NCI-H345 (cell line): ENCODE measurements at regions not wholly inside any gene's neighbourhood (a gene's known extent, or its start where the extent isn't known, plus 50 kb on each side); places are given as distances from the start of the nearest gene placed in this dataset.
"Not testable (repeated sequence)": the region's sequence is repeated elsewhere in the genome, so short reads cannot be mapped to it uniquely, and the experiment has no call there.

Source experiments
- DNase-seq: peaks from one replicate; lab custom pipeline; 2025; lab: John Stamatoyannopoulos, UW

GRCh38 chr12:34097213-34097612, 74.9 kb downstream of the ALG10 start:
- no peak for DNase-seq

DNA sequence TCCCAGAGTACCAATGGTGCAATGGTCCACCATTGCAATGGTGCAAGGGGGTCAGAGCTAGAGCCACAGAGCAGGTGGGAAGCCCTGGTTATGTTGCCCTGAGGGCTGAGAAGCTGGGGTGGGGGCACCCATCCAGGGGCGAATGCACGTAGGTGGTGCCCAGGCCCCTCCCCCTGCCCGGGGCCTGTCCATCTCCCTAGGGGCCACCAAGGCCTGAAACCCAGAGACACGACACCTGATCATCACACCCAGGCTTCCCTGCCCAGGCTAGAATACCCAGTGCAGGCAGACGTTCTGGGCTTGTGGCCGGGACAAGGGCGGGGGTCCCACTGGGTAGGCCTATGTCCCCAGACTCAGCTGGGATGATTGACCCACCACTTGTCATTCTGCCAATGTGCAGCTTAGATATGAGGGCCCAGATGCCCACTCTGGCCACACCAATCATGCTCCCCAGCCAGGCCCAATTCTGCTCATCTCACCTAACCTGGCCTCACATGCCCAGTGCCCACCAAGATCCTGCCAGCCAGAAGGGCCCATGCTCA, 83.2 kb downstream of the ALG10 start:
- DNase-seq: no peak

- no peak for DNase-seq
Observed at GRCh38 chr12:34106172-34106571, 83.9 kb downstream of the ALG10 start.

- no peak for DNase-seq
Observed at GRCh38 chr12:34107016-34107415, 84.7 kb downstream of the ALG10 start.

DNA sequence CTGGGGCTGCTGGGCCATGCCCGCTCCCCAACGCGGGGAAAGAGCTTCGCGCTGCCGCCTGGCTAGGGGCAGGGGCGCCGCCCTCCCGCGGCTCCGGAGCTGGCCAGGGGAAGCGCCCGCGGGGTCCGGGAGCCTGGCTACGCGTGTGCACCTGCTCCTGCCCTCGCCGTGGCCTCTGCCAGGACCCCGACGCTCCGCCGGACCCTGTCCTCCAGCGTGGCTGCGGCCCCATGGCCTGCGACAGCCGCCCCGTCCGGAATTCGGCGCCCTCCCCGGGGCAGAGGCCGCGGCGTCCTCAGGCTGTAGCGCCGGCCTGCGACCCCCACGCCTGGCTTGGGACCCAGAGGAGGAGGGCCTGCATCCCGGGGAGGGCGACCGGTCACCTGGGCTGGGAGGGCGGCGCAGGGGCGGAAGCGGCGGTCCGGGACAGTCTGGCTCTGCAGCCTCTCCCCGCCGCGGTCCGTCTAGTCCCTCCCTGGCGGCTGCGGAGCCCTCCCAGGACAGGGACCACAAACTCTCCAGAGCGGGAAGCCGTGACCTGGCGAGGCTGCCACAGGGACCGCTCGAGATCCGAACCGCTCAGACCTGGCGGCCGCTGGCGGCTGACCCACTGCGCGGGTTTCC, 85.6 kb downstream of the ALG10 start:
- DNase-seq: no peak

DNA sequence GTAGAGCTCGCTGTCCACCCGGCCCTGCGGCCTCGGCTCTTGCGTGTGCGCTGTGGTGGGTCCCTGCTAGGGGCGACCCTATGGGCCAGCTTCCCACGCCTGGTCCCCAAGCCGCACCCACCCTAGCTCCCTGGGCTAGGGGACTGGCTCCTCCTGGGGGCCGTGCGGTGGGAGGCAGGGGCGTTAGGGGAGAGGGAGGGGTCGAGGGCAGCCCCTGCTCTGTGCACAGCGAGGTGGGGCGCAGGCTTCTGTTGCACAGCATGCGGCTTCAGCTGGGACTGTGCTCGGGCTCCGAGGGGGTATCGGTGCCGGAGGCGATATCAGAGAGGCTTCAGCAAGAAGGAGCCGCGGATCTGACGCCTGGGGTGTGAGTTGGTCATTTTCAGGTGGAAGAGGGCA, 86.1 kb downstream of the ALG10 start:
- no peak for DNase-seq

DNA sequence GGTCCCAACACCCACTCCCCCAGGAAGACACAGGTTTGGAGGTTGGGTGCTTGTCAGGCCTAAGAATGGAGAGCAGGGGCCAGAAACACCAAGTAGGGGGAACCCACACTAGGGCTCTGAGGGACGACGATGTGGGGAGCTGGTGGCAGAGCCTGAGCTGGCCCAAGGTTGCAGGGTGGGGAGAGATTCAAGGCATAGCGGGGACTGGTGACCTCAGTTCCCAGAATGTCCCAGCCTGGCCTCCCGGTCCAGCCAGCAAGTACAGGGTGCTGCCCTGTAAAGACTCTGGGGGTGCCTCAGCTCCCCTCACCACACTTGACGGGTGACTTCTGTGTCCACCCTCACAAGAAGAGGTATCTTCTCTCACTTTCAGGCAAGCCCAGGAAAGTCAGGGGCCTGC, 86.7 kb downstream of the ALG10 start:
- no peak for DNase-seq

DNA sequence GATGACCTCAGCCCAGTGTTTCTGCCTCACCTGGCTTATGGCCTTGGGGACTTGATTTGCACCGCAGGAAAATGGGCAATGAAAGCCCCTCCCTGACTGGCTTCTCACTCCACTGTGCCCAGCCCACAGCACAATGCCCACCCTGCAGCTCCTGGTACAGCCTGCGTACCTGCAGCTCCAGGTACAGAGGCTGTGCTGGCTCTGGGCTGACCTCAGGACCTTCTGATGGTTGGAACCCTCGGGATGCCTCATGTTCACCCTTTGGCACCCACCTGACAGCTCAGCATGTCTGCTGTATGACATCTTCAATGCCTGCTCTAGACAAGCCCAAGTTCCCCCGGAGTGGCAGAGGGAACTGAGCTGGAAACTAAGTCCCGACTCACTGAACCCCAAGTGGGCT, 87.1 kb downstream of the ALG10 start:
- DNase-seq: no peak

DNA sequence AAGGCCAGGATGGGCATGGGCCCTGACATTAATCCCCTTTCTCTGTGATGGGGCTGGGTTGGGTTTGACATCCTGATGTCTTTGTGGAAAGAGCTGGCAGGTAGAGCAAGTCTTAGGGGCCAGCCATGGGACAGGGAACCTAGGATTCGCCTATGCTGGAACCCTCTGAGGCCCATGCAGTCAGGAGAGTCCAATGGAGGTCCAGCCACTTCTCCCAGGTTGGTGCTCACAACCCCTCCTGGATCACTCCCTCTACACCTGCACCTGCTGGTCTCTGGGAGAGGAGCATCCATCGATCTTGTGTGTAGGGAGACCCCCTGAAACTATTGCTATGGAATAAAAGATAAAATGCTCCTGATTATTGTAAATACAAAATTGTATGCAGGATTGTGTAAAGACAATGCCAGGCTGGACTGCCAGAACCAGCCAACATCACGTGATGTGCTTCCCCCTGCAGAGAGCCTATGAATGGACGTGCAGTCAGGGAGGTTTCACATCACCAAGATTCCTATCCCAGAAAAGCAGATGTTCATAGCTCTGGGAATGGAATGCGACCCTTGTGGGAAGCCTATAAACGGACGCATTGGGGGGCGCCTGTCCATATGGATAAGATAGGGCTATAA, 87.7 kb downstream of the ALG10 start:
- DNase-seq: not testable (repeated sequence)

DNA sequence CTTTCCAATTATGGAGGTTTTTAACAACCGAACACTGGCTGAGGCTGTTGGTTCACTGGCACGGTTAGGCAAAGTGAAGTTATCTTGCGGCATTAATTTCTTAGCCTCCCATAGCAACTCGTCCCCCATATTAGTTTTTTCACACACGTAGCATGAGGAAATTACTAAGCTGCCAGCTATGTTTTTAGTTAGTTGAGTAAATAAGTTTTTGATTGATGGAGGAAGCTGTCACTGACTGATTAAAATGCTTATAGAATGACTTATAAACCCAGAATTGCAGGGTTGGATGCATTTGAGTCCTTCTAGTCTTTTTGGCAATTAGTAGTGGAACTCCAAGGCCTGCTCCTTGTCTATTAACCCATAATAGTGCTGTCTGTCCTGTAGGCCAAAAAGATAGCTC, 97.1 kb downstream of the ALG10 start:
- DNase-seq: no peak

- no peak for DNase-seq
Observed at GRCh38 chr12:34121360-34121759, 99.1 kb downstream of the ALG10 start.

DNA sequence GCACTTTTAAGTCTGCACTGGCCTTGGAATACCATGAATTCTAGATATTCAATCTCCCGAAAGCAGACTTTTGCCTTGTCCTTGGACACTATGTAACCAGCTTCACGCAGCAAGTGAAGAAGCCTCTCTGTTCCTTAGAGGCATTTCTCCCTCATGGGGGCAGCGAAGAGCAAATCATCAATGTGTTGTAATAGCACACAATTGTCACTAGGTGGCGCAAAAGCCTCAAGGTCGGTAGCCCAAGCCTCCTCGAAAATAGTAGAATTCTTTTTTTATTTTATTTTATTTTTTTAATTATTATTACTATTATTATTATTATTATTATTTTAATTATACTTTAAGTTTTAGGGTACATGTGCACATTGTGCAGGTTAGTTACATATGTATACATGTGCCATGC, 100.8 kb downstream of the ALG10 start:
- peak; percentile 67 for DNase-seq

DNA sequence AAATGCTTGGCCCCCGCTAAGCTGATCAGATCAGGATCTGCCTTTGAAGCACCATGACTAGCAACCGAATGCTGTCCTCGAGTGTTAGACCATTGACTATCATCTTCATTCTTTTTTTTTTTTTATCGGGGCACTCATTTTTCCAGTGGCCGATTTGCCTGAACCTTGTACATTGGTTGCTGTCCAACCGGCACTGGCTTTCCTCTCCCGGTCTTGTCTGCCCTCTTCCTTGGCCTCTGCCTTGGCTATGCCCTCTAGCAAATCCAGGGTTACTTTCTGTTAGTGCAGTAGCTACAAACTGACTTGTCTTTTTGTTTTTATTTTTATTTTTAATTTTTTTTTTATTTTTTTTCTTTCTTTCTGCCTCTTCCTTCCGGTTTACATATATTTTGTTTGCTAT, 102.3 kb downstream of the ALG10 start:
- DNase-seq: no peak

DNA sequence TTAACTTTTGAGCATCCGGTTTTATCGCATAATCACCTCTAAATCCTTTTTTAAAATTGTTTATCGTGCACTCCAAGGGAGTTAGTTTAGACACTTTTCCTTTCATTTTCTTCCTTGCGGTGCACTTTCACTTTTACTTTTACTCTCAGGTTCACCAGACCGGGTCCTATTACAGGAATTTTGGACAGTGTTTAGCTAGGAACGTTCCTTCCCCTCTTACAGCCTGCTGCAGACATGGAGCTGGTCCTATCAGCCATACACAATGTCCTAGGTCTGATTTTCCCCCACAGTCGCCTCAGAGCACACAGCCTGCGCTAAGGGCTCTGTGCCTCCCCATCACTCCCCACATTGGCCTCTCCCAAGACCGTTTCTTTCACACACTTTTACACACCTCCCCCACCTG, 103.9 kb downstream of the ALG10 start:
- DNase-seq: no peak

DNA sequence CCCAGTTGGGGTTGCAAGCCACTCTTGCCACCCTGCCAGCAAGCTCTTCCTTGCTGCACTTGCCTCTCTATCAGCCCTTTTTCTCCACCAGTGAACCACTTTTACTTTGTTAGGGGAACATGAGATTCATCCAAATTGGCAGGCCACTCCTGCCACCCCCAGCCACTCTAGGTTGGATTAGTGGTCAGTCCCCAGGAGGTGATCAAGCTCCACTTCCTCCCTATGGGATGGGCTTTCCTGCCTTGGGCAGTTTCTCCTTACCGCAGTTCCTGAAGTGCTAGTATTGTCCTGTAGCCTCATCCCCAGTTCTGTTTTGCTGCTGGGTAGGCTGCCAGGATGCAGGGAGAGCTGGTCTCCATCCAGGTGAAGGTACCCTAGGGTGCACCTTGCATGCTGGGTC, 104.5 kb downstream of the ALG10 start:
- no peak for DNase-seq

DNA sequence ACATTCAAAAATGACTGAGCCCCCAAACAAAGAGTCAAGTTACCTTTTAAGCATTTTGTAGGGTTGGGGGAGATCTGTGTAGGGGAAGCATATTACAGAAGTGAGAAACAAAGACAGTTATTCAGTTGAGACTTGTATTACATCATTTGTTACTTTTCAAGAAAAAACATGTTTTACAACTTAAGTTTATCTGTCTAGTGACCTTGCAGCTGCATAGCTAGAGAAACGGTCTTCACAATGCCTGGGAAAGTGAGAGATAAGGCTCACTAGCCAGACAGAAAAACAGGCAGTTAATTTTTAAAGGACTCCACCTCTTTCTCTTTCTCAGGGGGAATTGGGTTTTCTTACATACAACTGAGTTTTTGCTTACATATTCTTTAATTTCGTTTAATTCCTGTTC, 105.1 kb downstream of the ALG10 start:
- not testable (repeated sequence) for DNase-seq

DNA sequence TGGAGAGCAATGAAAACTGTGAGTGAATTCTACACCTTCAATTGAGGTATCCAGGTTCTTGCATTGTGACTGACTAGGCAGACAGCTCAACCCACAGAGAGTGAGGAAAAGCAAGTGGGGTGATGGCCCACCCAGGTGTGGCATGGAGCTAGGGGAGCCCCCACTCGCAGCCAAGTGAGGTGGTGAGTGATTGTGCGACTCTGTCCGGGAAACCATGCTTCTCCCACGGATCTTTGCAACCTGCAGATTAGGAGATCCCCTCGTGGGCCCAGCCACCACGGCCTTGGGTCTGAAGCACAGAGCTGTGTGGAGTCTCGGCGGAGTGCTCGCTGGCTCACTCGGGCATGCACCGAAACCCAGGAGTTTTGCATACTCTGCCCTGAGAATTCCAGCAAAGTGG, 120.1 kb downstream of the ALG10 start:
- DNase-seq: no peak

DNA sequence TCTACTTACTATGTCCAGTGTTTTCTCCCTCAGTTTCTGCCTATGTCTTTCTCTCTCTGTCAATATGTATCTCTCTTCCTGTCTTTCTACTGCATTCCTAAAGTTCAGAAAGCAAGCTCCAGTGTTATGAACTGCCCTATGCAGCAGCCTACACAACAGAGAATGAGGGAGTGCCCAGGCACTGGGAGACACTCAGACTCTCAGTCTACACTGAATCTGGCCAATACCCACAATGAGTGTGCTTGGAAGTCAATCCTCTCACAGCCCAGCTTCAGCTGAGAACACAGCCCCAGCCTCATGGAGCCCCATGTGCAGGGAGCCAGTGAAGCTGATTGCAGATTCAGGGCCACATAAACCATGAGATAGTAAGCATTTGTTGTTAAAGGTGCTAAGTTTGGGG, 128.7 kb downstream of the ALG10 start:
- DNase-seq: no peak

GRCh38 chr12:34163443-34163842, 141.1 kb downstream of the ALG10 start:
- DNase-seq: peak; percentile 86

- no peak for DNase-seq
Observed at GRCh38 chr12:34166427-34167060, 144.2 kb downstream of the ALG10 start.

- not testable (repeated sequence) for DNase-seq
Observed at GRCh38 chr12:34168507-34168906, 146.2 kb downstream of the ALG10 start.

DNA sequence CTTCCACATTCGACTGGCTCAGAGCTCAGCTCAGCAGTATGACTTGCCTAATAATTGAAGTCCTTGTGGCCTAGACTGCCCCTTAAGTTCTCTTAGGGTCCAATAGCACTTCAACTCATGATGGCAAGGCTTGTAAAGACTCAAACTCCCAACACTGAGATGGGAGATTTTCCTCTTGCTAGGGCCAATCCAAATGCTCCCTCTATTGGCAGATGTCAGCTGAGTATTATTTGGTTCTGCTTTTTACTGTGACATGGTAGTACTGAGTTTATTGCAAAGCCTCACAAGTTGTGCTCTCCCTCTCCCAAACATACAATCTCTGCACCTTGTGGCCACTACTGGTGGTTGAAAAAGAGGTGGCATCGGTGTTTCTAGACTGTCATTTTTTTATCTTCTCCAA, 164.2 kb downstream of the ALG10 start:
- no peak for DNase-seq

GRCh38 chr12:34188974-34189373, 166.7 kb downstream of the ALG10 start:
- DNase-seq: no peak
